Kidney epithelial cell (primary cell): ENCODE measurements at regions not wholly inside any gene's neighbourhood (a gene's known extent, or its start where the extent isn't known, plus 50 kb on each side); places are given as distances from the start of the nearest gene placed in this dataset.

Source experiments
- DNase-seq: peaks from one replicate; pipeline ENCODE4 v3.0.0-alpha.2; 2010; ENCODE audit warnings: low read depth
- H3K27me3 ChIP-seq: 2 replicates; pipeline ENCODE4 v1.6.0; 2011; ENCODE audit warnings: low read length; ENCODE audit not compliant: control insufficient read depth, insufficient read depth
- H3K36me3 ChIP-seq: 2 replicates; pipeline ENCODE4 v1.5.1; 2011; ENCODE audit warnings: low read length; ENCODE audit not compliant: control insufficient read depth, insufficient read depth
- H3K4me3 ChIP-seq: 2 replicates; pipeline ENCODE4 v1.5.1; 2011; ENCODE audit warnings: low read depth, mild to moderate bottlenecking, control low read depth, low read length
- TF ChIP-seq, protein P1 (sequence below): IDR thresholded peaks from 2 replicates; pipeline ENCODE4 v1.5.1; 2011; ENCODE audit warnings: mild to moderate bottlenecking, moderate library complexity, low read length, control low read depth, inconsistent platforms; ENCODE audit not compliant: insufficient read depth, poor library complexity, severe bottlenecking

DNA sequence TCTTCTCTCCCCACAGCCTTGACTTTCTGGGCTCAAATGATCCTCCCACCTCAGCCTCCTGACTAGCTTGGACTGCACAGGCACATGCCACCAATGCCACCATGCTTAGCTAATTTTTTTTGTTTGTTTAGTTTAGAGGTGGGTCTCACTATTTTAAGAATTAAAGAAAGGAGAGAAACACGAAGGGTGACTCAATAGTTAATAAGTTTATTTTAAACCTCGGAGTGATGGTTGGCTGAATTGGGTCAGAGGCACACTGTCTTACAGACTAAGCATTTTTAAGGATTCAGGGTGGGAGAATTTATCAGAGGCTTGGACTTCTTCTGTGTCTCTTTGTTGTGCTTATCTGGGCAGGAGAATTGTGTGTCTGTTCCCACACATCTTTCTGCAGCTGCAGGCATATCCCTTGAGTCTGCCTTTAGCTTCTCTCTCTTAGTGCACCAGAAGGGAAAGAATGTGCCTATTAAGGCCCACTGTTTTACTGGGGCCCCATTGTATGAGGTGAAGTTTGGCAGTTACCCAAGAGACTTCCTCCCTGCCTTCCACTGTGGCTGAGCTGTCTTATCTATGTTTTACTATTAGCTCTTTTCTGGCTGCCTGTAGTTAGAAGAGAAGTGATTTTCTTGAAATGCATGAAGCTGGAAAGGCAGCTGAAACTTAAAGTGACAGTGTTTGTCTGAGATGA, 2172.0 kb downstream of the TP53TG3F start:
- Histone ChIP-seq H3K36me3 (no peaks in the 10 kb centered on the region), H3K4me3 (no peak overlapping the region), H3K27me3 (no peaks in the 10 kb centered on the region)
- no peak for DNase-seq
- TF ChIP-seq, protein P1, sequence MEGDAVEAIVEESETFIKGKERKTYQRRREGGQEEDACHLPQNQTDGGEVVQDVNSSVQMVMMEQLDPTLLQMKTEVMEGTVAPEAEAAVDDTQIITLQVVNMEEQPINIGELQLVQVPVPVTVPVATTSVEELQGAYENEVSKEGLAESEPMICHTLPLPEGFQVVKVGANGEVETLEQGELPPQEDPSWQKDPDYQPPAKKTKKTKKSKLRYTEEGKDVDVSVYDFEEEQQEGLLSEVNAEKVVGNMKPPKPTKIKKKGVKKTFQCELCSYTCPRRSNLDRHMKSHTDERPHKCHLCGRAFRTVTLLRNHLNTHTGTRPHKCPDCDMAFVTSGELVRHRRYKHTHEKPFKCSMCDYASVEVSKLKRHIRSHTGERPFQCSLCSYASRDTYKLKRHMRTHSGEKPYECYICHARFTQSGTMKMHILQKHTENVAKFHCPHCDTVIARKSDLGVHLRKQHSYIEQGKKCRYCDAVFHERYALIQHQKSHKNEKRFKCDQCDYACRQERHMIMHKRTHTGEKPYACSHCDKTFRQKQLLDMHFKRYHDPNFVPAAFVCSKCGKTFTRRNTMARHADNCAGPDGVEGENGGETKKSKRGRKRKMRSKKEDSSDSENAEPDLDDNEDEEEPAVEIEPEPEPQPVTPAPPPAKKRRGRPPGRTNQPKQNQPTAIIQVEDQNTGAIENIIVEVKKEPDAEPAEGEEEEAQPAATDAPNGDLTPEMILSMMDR: no peak

GRCh38 chr16:35636480-35637230, 2177.2 kb downstream of the TP53TG3F start:
- Histone ChIP-seq H3K36me3 (no peaks in the 10 kb centered on the region), H3K27me3 (no peaks in the 10 kb centered on the region), H3K4me3 (no peak overlapping the region)
- TF ChIP-seq, protein P1: no peak
- no peak for DNase-seq

GRCh38 chr16:35637683-35638082, 2178.3 kb downstream of the TP53TG3F start:
- H3K36me3 ChIP-seq: no peaks in the 10 kb centered on the region
- DNase-seq: no peak
- H3K27me3 ChIP-seq: no peaks in the 10 kb centered on the region
- H3K4me3 ChIP-seq: no peak overlapping the region
- TF ChIP-seq, protein P1: no peak

DNA sequence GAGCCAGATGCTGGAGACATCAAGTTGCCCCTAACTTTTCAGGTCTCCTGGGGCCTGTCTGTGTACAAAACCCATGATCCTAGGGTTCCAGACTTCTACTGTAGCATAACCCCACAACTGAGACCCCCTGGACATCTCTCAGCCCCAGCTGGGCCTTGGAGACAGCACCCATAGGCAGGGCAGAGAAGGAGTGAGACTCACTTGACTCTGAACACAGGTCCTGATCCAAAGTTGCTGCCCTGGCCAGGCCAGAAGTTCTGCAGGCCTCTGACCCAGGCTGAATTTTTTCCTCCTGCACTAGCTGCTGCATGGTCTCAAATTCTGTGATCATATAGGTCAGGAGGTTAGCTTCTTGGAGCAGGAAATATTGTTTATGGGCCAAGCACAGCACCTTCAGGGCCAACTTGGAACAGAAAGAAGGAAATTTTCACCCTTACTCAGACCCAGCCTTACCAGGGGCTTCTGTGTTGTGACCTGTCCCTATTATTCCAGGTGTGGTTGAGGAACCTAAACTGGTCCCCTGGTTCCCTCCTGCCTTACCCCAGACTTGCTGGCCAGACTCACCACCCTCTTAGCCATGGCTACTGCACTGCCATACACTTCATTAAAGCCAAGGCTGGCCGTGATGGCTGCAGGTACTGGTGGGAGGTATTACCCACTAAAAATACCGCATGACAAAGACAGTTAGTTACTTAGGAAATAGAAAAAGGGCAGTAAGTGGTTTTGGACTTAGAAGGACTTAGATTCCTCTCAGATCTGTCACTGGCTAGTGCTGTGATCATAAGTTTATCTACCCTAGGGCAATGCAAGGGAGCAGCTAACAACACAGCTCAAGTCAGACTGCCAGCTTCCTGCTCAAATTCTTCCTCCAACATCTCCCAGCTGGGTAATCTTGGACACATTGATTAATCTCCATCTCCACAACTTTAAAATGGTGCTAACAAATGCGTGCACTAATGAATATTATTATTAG, 2180.1 kb downstream of the TP53TG3F start:
- DNase-seq: no peak
- TF ChIP-seq, protein P1: no peak
- no peak overlapping the region for H3K4me3 ChIP-seq
- no peaks in the 10 kb centered on the region for H3K27me3 ChIP-seq
- no peaks in the 10 kb centered on the region for H3K36me3 ChIP-seq

DNA sequence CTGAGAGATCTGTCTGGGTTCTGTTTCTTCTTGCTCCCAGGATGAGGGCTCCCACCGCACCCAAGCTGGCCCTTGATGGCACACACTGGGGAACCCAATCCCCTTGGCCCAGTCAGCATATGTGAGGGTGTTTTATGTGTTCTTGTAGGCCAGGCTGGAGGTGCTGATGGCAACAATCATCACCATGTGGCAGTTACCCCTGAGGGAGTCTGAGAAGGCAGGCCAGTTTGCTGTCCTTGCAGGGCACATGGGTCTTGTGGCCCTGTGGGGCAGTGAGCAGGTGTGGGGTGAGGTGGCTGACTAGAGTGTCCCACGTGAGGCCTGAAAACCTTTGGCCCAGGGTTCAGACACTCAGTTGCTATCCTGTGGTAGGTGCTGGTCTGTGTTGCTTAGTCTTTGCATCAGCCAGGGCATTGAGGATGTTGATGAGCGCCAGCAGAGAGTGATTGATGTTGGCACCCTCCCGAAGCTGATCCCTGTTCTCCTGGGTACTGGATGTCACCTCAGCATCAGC, 2183.0 kb downstream of the TP53TG3F start:
- Histone ChIP-seq H3K27me3 (no peaks in the 10 kb centered on the region), H3K36me3 (no peaks in the 10 kb centered on the region), H3K4me3 (no peak overlapping the region)
- no peak for DNase-seq
- TF ChIP-seq, protein P1: no peak
